ENCODE measurements at regions not wholly inside any gene's neighbourhood (a gene's known extent, or its start where the extent isn't known, plus 50 kb on each side); places are given as distances from the start of the nearest gene placed in this dataset.

- no peaks in the 10 kb centered on the region for H4K20me1 ChIP-seq (ENCODE audit: insufficient read depth)
- CTCF ChIA-PET = no interaction called here
- no peak overlapping the region for H3K9ac ChIP-seq (ENCODE audit: low read length)
- H3K9me2 ChIP-seq (ENCODE audit: insufficient read depth) = no peaks in the 10 kb centered on the region
- peak overlapping the region; percentile 92 for H2AFZ ChIP-seq (ENCODE audit: low read depth, low read length, poor library complexity, severe bottlenecking)
- POLR2A ChIA-PET = no interaction called here
- peak overlapping the region; percentile 42; the same call in 1 of the 2 replicates for H3K4me2 ChIP-seq (ENCODE audit: low read length)
- no peaks in the 10 kb centered on the region for H3K79me2 ChIP-seq (ENCODE audit: insufficient read depth, low read length)
- TF ChIP-seq ZBTB33 (IDR thresholded peaks at IDR 0.05; ENCODE audit: extremely low read depth, insufficient replicate concordance, low read length) (no peak), YY1 (IDR thresholded peaks at IDR 0.05; ENCODE audit: extremely low read depth, insufficient replicate concordance, low read depth, low read length) (no peak), ZFX (IDR thresholded peaks at IDR 0.05) (no peak), JUND (IDR thresholded peaks at IDR 0.05) (no peak), EZH2 (IDR thresholded peaks at IDR 0.05) (no peak), ZNF274 (IDR thresholded peaks at IDR 0.05; ENCODE audit: low read depth, low read length) (no peak)
- H3K4me1 ChIP-seq (ENCODE audit: control insufficient read depth in 1 of 2, insufficient read depth in 2 of 2, low read length in 2 of 2) = peaks cover 16 to 20% of the 10 kb centered on the region in 2 experiments
- H3K27ac ChIP-seq (ENCODE audit: low read depth, low read length) = no peak overlapping the region
- intact Hi-C loops (cut with micrococcal nuclease) = no loop called here
- BruUV-seq (replicated peaks) = no TSS peak
- H3K4me3 ChIP-seq (replicated peaks in 1 of 2; ENCODE audit: low read depth in 1 of 2, low read length in 2 of 2) = no peak overlapping the region
- DNase-seq (ENCODE audit: low read depth, low spot score) (no peak), ATAC-seq (no peak)
- no peaks in the 10 kb centered on the region for H3K9me3 ChIP-seq (ENCODE audit: control insufficient read depth in 1 of 2, insufficient read depth in 1 of 2, low read depth in 1 of 2, low read length in 2 of 2)
- H3K36me3 ChIP-seq (ENCODE audit: control insufficient read depth in 1 of 2, insufficient read depth in 2 of 2, low read length in 2 of 2) = no peaks in the 10 kb centered on the region
- RAD21 ChIA-PET (ENCODE audit: low non-redundant PET in 1 of 2, low total read pairs in 2 of 2, uncharacterized antibody in 2 of 2, unreplicated experiment in 2 of 2) = no interaction called here
- no peaks in the 10 kb centered on the region for H3K27me3 ChIP-seq (ENCODE audit: insufficient read depth, low read length)
Observed at GRCh38 chr10:121112136-121112535, 261.0 kb downstream of the WDR11 start.

- H3K4me1 ChIP-seq (ENCODE audit: control insufficient read depth in 1 of 2, insufficient read depth in 2 of 2, low read length in 2 of 2) = peaks cover 16 to 20% of the 10 kb centered on the region in 2 experiments
- no TSS peak for BruUV-seq (replicated peaks)
- RAD21 ChIA-PET (ENCODE audit: low non-redundant PET in 1 of 2, low total read pairs in 2 of 2, uncharacterized antibody in 2 of 2, unreplicated experiment in 2 of 2) = no interaction called here
- no peaks in the 10 kb centered on the region for H3K36me3 ChIP-seq (ENCODE audit: control insufficient read depth in 1 of 2, insufficient read depth in 2 of 2, low read length in 2 of 2)
- no peak overlapping the region for H3K27ac ChIP-seq (ENCODE audit: low read depth, low read length)
- H3K27me3 ChIP-seq (ENCODE audit: insufficient read depth, low read length) = no peaks in the 10 kb centered on the region
- no peaks in the 10 kb centered on the region for H3K79me2 ChIP-seq (ENCODE audit: insufficient read depth, low read length)
- POLR2A ChIA-PET = no interaction called here
- H2AFZ ChIP-seq (ENCODE audit: low read depth, low read length, poor library complexity, severe bottlenecking) = peak overlapping the region; percentile 92
- peak overlapping the region; percentile 42 for H3K4me2 ChIP-seq (ENCODE audit: low read length)
- DNase-seq (ENCODE audit: low read depth, low spot score) = no peak
- no peaks in the 10 kb centered on the region for H4K20me1 ChIP-seq (ENCODE audit: insufficient read depth)
- no peaks in the 10 kb centered on the region for H3K9me3 ChIP-seq (ENCODE audit: control insufficient read depth in 1 of 2, insufficient read depth in 1 of 2, low read depth in 1 of 2, low read length in 2 of 2)
- intact Hi-C loops (cut with micrococcal nuclease) = no loop called here
- peak; percentile 60 for ATAC-seq
- no peak overlapping the region for H3K9ac ChIP-seq (ENCODE audit: low read length)
- CTCF ChIA-PET = no interaction called here
- no peaks in the 10 kb centered on the region for H3K9me2 ChIP-seq (ENCODE audit: insufficient read depth)
- peak overlapping the region in 1 of 2 experiments; percentile 2; a peak in 1 of 4 replicates for H3K4me3 ChIP-seq (replicated peaks in 1 of 2; ENCODE audit: low read depth in 1 of 2, low read length in 2 of 2)
- TF ChIP-seq SIN3A (IDR thresholded peaks at IDR 0.05; ENCODE audit: low read depth) (no peak), EZH2phosphoT487 (IDR thresholded peaks at IDR 0.05; ENCODE audit: borderline replicate concordance) (no peak), EZH2 (IDR thresholded peaks at IDR 0.05) (no peak), CBX3 (IDR thresholded peaks at IDR 0.05; ENCODE audit: low read depth) (no peak), MAX (IDR thresholded peaks at IDR 0.05) (peak; percentile 40; the same call in 1 of the 2 replicates), ATF3 (IDR thresholded peaks at IDR 0.05) (no peak), ELF1 (IDR thresholded peaks at IDR 0.05; ENCODE audit: borderline replicate concordance, low read depth) (no peak), CEBPB (IDR thresholded peaks at IDR 0.05; ENCODE audit: low read depth) (no peak), RAD21 (IDR thresholded peaks at IDR 0.05; ENCODE audit: low read depth) (peak; percentile 39), EGR1 (IDR thresholded peaks at IDR 0.05; ENCODE audit: low read depth) (no peak), JUND (IDR thresholded peaks at IDR 0.05) (no peak), ZBTB33 (IDR thresholded peaks at IDR 0.05; ENCODE audit: extremely low read depth, insufficient replicate concordance, low read length) (no peak), POLR2A (IDR thresholded peaks at IDR 0.05; ENCODE audit: borderline replicate concordance, extremely low read depth, insufficient read depth, insufficient read length) (no peak), POLR2AphosphoS5 (IDR thresholded peaks at IDR 0.05; ENCODE audit: low read depth, low read length) (no peak)
Observed at GRCh38 chr10:121112579-121113384, 261.6 kb downstream of the WDR11 start.
